ENCODE measurements at regions not wholly inside any gene's neighbourhood (a gene's known extent, or its start where the extent isn't known, plus 50 kb on each side); places are given as distances from the start of the nearest gene placed in this dataset.

- TF ChIP-seq CTCF (IDR thresholded peaks at IDR 0.05) (peak in 4 of 12 donors; percentile 7 to 27 (median 20)), POLR2A (IDR thresholded peaks at IDR 0.05) (no peak)
Observed at GRCh38 chr5:58188262-58188651, 271.6 kb downstream of the PLK2 start.
